GM12891 (cell line): ENCODE measurements at regions not wholly inside any gene's neighbourhood (a gene's known extent, or its start where the extent isn't known, plus 50 kb on each side); places are given as distances from the start of the nearest gene placed in this dataset.

Experiments used
- PAX5 ChIP-seq: IDR thresholded peaks from 2 replicates; pipeline ENCODE4 v1.6.1; 2011; ENCODE audit warnings: low read length, moderate library complexity, mild to moderate bottlenecking; ENCODE audit not compliant: insufficient read depth, severe bottlenecking
- POLR2A ChIP-seq: IDR thresholded peaks from 2 replicates; pipeline ENCODE4 v1.6.1; 2011; ENCODE audit warnings: low read depth, low read length, control low read depth
- TAF1 ChIP-seq: IDR thresholded peaks from 2 replicates; pipeline ENCODE4 v1.6.1; 2011; ENCODE audit warnings: low read depth, low read length, control low read depth

DNA sequence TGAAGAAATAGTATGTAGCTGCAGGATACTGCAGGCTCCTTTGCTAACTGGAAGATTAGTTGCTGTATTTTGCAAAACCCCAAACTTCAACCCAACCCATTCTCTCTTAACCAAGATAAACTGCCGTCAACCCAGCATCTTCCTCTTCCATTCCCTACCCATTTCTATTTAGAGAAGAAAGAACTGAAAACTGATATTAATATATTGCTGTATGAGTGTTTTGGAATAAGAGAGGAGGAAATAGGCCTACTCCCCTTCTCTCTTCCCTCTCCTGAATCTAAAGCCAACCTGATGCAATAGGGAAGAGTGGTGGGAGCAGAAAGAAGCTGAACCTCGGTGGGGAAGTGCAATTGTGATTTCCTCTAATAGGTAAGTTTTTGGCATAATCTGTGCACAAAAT is 83.7 kb downstream of the TMEM215 start:
- no peak for TF ChIP-seq TAF1
- TF ChIP-seq POLR2A = no peak
- no peak for TF ChIP-seq PAX5
